ENCODE measurements at regions not wholly inside any gene's neighbourhood (a gene's known extent, or its start where the extent isn't known, plus 50 kb on each side); places are given as distances from the start of the nearest gene placed in this dataset.

- no peak for DNase-seq
These were observed 52.7 kb upstream of the FAM20C start for GRCh38 chr7:139561-140243.

DNA sequence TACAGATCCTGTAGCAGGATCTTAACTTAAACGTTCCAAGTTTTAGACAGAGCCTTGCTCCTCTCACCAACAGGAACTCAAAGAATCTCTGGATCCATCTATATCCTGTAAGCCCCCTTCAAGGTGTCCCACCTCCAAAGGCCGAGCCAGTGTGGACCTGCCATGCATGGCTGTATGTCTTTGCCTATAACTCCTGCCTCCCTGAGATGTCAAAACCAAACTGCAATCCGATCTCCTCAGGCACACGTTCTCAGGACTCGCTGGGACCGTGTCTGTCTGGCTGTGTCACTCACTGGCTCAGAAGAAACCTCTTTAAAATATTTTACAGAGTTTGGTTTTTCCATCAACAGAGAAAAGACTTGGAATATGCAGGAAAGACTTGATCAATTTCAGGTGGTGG, 51.4 kb upstream of the FAM20C start:
- DNase-seq: no peak

GRCh38 chr7:142248-142941, 50.0 kb upstream of the FAM20C start:
- no peak for DNase-seq
